ENCODE measurements at regions not wholly inside any gene's neighbourhood (a gene's known extent, or its start where the extent isn't known, plus 50 kb on each side); places are given as distances from the start of the nearest gene placed in this dataset.

DNA sequence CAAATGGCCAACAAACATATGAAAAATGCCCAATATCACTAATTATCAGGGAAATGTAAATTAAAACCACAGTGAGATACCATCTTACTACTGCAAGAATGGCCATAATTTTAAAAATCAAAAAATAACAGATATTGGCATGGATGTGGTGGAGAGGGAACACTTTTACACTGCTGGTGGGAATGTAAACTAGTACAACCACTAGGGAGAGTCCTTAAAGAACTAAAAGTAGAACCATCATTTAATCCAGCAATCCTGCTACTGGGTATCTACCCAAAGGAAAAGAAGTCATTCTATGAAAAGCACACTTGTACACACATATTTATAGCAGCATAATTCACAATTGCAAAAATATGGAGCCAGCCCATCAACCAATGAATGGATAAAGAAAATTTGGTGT, 459.7 kb downstream of the GXYLT1 start:
- POLR2A ChIA-PET (ENCODE audit: unreplicated experiment) = no interaction called here
- H4K5ac ChIP-seq (ENCODE audit: low read depth, low read length) = no peak overlapping the region

More for the DNA sequence above, 459.7 kb downstream of the GXYLT1 start:
- no peak overlapping the region for H3K4me2 ChIP-seq (ENCODE audit: low read depth, low read length)
- H3K36me3 ChIP-seq (ENCODE audit: control insufficient read depth, insufficient read depth, low read length) = no peaks in the 10 kb centered on the region
- no peak overlapping the region for H3K14ac ChIP-seq (replicated peaks; ENCODE audit: low read depth, low read length)
- H3K56ac ChIP-seq (ENCODE audit: extremely low read depth, insufficient read depth, low read length) = no peak overlapping the region
- H3K9me3 ChIP-seq (ENCODE audit: control insufficient read depth, insufficient read depth, low read length) = no peaks in the 10 kb centered on the region
- H4K8ac ChIP-seq (ENCODE audit: low read depth in 2 of 2, low read length in 2 of 2) = no peak overlapping the region
- no peak overlapping the region for H2AK5ac ChIP-seq (ENCODE audit: low read depth, low read length)
- no peak overlapping the region for H2BK120ac ChIP-seq (ENCODE audit: low read depth, low read length)
- CTCF ChIA-PET = no interaction called here
- no peak overlapping the region for H3K4me3 ChIP-seq (ENCODE audit: insufficient read depth, low read depth, low read length)
- no peak overlapping the region for H2AK9ac ChIP-seq (replicated peaks; ENCODE audit: low read depth, low read length, poor library complexity)
- H3K27ac ChIP-seq (ENCODE audit: insufficient read depth, low read length) = no peak overlapping the region
- in situ Hi-C loops (cut with MboI; ENCODE audit: low sequenced_read_pairs) = no loop called here
- H3K18ac ChIP-seq (ENCODE audit: low read depth, low read length) = no peak overlapping the region
- intact Hi-C loops (cut with micrococcal nuclease) = no loop called here
- no peak overlapping the region for H4K91ac ChIP-seq (ENCODE audit: insufficient read depth, low read depth, low read length)
- H2BK20ac ChIP-seq (ENCODE audit: low read depth, low read length) = no peak overlapping the region
- no peak overlapping the region for H2BK5ac ChIP-seq (ENCODE audit: low read depth, low read length, poor library complexity, severe bottlenecking)
- H3K4me1 ChIP-seq (ENCODE audit: control insufficient read depth, insufficient read depth, low read length) = no peaks in the 10 kb centered on the region
- dilution Hi-C loops (cut with HindIII; ENCODE audit: low sequenced_read_pairs, unreplicated experiment) = no loop called here
- ATAC-seq (ENCODE audit: low read depth) (no peak), DNase-seq (no peak)
- no peak overlapping the region for H3K23ac ChIP-seq (ENCODE audit: low read depth, low read length)
- no peak overlapping the region for H3K4ac ChIP-seq (ENCODE audit: low read depth, low read length)
- H2AFZ ChIP-seq (replicated peaks; ENCODE audit: low read length, poor library complexity) = no peak overlapping the region
- BruUV-seq (replicated peaks) = no TSS peak
- no peaks in the 10 kb centered on the region for H4K20me1 ChIP-seq (ENCODE audit: insufficient read depth, low read length)
- no peak overlapping the region for H2BK15ac ChIP-seq (ENCODE audit: low read depth, low read length)
- H3K79me1 ChIP-seq (ENCODE audit: low read depth in 1 of 2, low read length in 2 of 2) = no peaks in the 10 kb centered on the region
- no peaks in the 10 kb centered on the region for H3K9me1 ChIP-seq (ENCODE audit: insufficient read depth, low read length)
- H3K27me3 ChIP-seq (ENCODE audit: control insufficient read depth, insufficient read depth, low read length) = no peaks in the 10 kb centered on the region
- TF ChIP-seq, protein P1, sequence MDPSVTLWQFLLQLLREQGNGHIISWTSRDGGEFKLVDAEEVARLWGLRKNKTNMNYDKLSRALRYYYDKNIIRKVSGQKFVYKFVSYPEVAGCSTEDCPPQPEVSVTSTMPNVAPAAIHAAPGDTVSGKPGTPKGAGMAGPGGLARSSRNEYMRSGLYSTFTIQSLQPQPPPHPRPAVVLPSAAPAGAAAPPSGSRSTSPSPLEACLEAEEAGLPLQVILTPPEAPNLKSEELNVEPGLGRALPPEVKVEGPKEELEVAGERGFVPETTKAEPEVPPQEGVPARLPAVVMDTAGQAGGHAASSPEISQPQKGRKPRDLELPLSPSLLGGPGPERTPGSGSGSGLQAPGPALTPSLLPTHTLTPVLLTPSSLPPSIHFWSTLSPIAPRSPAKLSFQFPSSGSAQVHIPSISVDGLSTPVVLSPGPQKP (IDR thresholded peaks at IDR 0.05; ENCODE audit: borderline replicate concordance, low read depth, low read length) = no peak
- TF ChIP-seq RAD21 (IDR thresholded peaks at IDR 0.05; ENCODE audit: low read length) = no peak
- TF ChIP-seq FOS (IDR thresholded peaks at IDR 0.05; ENCODE audit: low read depth, low read length) = no peak
- no peak for TF ChIP-seq MAZ (IDR thresholded peaks at IDR 0.05; ENCODE audit: borderline replicate concordance, low read depth, low read length)
- no peak for TF ChIP-seq BHLHE40 (IDR thresholded peaks at IDR 0.05; ENCODE audit: low read depth, low read length)
- no peak for TF ChIP-seq RCOR1 (IDR thresholded peaks at IDR 0.05; ENCODE audit: insufficient replicate concordance, low read length)
- no peak overlapping the region for H3K9ac ChIP-seq (ENCODE audit: low read depth, low read length)

All from IMR-90 (cell line).